ENCODE measurements at regions not wholly inside any gene's neighbourhood (a gene's known extent, or its start where the extent isn't known, plus 50 kb on each side); places are given as distances from the start of the nearest gene placed in this dataset. TPM values are rescaled to one million over a fixed set of nuclear protein-coding genes. Genes with fewer than 3 reads are reported as not detected.
"Not testable (repeated sequence)": the region's sequence is repeated elsewhere in the genome, so short reads cannot be mapped to it uniquely, and the experiment has no call there.

- DNase-seq (ENCODE audit: low spot score in 2 of 2); FAIRE-seq: not testable (repeated sequence)
Measured at GRCh38 chr14:51598924-51599600, 52.6 kb upstream of the FRMD6 start.

- no peak for DNase-seq (ENCODE audit: low spot score in 2 of 2)
- FAIRE-seq, result no peak
Measured at GRCh38 chr14:51600658-51601057, 51.1 kb upstream of the FRMD6 start.

Small RNAs in the stretch of these regions (small RNA-seq; reads per million reads assigned to genes)
- gene RNU6-1291P, result not detected

Measured in frontal cortex (tissue), 4 donors.